Amniotic epithelial cell (primary cell): ENCODE measurements at regions not wholly inside any gene's neighbourhood (a gene's known extent, or its start where the extent isn't known, plus 50 kb on each side); places are given as distances from the start of the nearest gene placed in this dataset.

Experiments used
- DNase-seq: peaks from one replicate; pipeline ENCODE4 v3.0.0-alpha.2; 2010; ENCODE audit warnings: low read depth

DNA sequence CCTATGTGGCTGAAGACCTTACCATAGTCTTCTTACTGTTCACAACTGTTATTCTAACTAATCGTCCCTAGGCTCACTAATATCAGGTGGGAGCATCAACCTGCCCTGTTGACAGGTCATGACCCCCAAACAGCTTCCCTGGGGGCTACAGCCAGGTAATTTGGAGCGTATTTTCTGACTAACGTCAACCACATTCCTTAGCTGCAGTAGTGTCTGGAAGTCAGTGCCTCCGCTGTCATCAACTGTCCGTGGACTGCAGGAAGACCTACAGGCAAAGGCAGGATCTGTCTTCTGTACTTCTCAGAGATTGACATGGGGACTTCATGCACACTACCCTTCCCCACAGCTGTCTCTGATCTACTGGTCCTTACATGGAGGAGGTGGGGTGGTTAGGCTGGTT is 456.9 kb downstream of the BCL11A start:
- DNase-seq, result no peak

GRCh38 chr2:60095903-60096302 is 457.6 kb downstream of the BCL11A start:
- no peak for DNase-seq

DNA sequence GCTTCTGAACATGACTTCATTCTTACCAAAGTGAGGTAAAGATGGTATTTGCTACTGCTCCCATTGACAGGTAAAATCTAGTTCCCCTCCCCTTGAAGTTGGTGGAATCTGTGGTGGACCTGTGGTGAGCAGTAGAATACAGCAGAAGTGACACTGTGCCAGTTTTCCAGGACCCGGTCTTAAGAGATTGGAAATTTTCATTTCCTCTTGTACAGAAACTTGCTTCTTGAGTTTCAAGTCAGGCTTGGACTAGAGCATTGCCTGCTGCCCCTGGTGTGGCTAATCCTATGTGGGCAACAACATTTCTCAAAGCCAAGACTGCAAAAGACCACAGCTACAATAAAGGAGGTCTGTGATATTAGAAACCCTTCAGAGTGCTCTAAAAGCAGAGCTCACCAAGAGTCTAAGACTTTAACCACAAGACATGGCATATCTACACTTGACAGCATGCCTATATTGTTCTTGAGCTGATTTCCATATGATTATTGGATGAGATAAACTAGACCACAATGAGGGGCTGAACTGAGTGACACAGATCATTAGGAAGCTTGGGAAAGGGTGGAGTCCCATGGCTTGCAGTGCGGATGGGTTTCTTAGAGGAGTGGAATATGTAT is 458.1 kb downstream of the BCL11A start:
- DNase-seq, result no peak

- no peak for DNase-seq
These were observed 459.0 kb downstream of the BCL11A start for GRCh38 chr2:60094450-60094929.

- DNase-seq, result no peak
These were observed 460.7 kb downstream of the BCL11A start for GRCh38 chr2:60092781-60093180.

- no peak for DNase-seq
These were observed 461.6 kb downstream of the BCL11A start for GRCh38 chr2:60091894-60092293.

DNA sequence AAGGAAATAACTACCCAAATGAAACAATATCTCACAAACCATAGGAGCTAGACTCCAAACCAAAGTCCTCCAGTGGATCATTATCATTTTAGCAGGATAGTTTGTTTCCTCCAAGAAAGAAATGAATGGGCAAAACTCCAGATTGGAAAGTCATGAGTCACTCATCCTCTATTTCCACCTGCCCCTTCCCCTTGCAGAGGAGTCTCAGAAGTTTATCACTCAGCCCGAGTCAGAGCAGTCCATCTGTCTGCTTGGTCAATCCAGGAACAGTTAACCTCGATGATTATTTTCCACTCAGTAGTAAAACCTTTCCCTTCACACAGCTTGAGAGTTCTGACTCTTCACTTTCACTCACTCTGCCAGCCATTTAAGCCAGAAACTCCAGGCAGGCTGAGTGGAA is 462.2 kb downstream of the BCL11A start:
- DNase-seq, result no peak

GRCh38 chr2:60079562-60079961 is 473.9 kb downstream of the BCL11A start:
- DNase-seq, result no peak

DNA sequence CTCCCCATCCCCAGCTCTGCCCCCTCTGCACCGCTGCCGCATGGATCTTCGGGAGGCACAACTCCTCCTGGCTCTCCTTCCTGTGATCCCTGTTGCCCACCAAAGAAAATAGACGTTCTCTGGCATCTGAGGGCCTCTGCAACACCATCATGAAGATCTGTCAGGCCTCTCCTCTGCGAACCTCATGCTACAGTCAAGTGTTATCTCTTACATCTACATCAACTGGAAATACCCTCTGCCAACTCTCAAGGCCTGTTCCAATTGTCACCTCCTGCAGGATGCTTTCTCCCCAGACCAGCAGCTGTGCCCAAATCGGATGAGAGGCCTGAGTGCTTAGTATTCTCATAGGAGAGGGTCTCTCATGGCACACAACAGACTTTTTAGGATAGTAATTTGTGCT is 478.4 kb downstream of the BCL11A start:
- DNase-seq, result no peak

GRCh38 chr2:60073201-60073600 is 480.3 kb downstream of the BCL11A start:
- DNase-seq, result no peak

DNA sequence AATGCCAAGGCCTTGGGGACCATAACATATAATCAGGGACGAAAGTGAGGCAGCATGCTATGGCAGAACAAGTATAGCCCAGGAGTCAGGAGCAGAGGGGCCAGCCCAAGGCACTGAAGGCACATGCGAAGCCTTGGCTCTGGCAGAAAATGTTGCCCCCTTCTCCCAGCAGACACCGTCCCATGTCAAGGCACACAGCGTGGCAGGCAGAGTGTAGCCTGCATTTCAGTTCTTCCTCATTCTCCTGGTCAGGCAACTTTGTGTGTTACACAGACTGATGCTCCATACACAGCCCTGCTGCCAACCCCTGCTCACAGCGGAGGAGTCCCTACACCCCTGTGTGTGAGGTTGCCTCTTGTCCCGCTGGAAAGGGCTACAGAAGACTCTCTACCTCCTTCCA is 480.8 kb downstream of the BCL11A start:
- no peak for DNase-seq

GRCh38 chr2:60071490-60071831 is 482.0 kb downstream of the BCL11A start:
- DNase-seq, result no peak

- DNase-seq, result no peak
These were observed 482.5 kb downstream of the BCL11A start for GRCh38 chr2:60070736-60071489.

GRCh38 chr2:60070196-60070595 is 483.3 kb downstream of the BCL11A start:
- no peak for DNase-seq

GRCh38 chr2:60068755-60069154 is 484.7 kb downstream of the BCL11A start:
- DNase-seq, result no peak

- no peak for DNase-seq
These were observed 486.4 kb downstream of the BCL11A start for GRCh38 chr2:60067006-60067405.

DNA sequence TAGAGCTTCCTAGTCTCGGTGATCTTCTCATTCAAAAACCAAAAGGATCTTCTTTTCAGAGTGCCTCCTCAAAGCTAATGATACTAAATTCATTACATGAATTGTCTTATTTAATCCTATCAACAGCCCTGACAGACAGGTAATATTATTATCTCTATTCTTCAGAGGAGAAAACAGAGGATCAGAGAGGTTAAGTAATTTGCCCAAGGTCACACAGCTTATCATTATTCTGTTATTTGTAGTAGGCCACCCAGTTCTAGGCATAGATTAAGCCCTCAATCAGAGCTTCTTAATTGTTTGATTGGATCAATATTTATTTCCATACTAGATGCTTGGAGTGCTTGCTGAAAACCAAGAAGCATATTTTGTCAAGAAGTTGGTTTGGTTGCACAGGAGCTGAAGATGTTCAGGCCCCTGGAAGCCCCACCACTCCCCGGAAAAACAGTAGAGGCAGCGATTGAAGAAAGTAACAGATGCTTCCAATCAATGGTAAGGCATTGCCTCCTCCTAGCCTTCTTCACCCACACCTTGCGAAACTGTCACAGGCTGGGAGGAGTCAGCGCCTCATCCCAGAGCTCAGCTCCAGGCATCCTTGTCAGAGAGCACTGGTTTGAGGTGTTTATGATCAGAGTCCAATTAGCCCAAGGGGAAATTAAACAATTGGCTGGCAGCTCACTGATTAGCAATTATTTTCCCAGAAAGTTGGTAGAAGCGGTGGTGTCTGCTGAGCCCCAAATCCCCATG is 487.2 kb downstream of the BCL11A start:
- DNase-seq, result no peak

DNA sequence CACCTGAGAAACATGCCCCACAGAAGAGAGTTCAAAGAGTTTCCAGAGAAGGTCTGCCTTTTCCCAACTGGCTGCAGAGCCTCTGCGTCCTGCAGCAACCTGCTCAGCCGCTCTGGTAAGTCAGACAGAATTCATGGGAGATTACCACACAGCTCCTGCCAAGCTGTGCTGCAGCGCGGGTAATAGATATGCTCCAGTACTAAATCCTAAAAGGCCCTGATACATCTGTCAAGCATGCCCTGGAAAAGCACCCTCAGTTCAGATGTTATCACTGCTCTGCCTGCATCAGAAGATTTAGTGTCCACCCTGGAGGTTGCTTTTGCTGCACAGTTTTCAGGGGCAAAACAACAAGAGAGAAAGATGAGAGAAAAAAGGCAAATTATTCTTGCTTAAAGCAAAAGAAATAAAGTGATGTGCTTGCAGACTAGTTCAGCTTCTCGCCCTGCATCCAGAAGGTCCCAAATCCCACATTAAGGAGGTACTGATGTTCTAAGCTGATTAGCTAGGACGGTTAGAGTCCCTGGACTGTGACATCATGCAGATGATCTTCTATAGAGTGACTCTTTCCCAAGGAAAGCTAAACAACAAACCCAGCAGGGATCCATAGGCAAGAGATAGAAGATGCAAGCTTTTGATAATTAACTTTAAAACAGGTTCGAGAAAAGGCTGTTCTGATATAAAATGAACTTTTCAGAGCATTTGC is 488.6 kb downstream of the BCL11A start:
- no peak for DNase-seq

- DNase-seq, result no peak
These were observed 494.7 kb downstream of the BCL11A start for GRCh38 chr2:60058781-60059180.

DNA sequence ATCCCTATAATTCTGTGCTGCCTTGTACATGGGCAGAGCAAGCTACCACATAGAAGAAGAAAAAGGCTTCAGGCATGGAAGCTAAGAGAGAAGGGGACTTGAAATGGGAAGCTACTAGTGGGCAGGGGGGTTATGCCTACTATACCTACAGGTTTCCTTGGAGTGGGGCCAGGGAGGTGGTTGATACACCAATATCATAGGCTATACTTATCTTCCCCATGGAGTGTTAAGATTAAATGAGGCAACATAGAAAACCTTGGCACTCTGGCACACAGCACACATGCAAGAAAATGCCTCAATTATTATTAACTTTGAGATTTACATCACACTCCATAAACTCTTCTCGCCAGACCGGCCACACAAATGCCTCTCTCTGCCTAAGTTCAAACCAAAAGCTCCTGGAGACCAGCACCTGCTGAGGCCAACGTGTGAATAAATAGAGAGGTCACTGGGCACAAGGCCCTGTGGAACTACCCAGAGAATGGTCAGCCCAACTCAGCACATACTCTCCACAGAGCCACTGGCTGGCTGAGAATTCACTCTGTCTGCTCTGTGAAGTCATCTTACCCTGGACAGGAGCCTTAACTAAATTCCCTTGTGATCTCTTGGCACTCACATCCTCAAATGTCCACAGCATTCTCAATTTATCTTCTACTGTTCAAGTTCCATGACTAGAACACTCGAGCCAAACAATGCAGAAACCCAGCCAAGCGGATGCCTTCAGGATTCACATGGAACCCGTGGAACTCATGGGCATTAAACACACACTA is 498.7 kb downstream of the BCL11A start:
- no peak for DNase-seq

DNA sequence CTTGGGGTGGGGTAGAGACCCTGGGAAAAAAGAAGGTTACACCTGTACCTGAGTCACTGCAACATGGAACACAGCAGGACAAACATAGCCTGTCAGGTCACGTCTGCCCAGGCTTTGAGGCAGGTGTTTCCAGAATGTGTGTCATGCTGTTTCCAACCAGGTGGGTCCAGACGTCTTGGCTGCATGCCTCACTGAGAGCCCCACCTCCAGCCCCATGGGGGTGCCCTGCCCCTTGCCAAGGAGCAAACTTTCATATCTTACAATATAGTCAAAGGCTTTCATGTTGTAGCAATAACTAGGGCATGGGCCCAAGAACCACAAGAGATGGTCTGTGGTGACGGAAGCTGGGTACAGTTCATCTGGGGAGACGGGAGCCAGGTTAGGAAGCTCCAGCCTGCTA is 499.7 kb downstream of the BCL11A start:
- DNase-seq, result no peak

GRCh38 chr2:60052601-60053000 is 500.9 kb downstream of the BCL11A start:
- DNase-seq, result no peak
